D341Med (cell line): ENCODE measurements at regions not wholly inside any gene's neighbourhood (a gene's known extent, or its start where the extent isn't known, plus 50 kb on each side); places are given as distances from the start of the nearest gene placed in this dataset.
"Not testable (repeated sequence)": the region's sequence is repeated elsewhere in the genome, so short reads cannot be mapped to it uniquely, and the experiment has no call there.

Experiments
- DNase-seq: peaks from one replicate; pipeline ENCODE4 v3.0.0; 2012; ENCODE audit warnings: low spot score

DNA sequence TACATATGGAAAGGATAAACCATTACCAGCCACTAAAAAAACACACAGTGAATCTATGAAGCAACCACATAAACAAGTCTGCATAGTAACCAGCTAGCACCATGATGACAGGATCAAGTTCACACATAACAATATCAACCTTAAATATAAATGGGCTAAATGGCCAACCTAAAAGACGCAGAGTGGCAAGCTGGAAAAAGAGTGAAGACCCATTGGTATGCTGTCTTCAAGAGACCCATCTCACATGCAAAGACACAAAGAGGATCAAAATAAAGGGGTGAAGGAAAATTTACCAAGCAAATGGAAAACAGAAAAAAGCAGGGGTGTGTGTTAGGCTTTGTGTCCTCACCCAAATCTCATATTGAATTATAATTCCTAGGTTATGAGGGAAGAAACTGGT lies 909.2 kb downstream of the EPHA7 start:
- no peak for DNase-seq

DNA sequence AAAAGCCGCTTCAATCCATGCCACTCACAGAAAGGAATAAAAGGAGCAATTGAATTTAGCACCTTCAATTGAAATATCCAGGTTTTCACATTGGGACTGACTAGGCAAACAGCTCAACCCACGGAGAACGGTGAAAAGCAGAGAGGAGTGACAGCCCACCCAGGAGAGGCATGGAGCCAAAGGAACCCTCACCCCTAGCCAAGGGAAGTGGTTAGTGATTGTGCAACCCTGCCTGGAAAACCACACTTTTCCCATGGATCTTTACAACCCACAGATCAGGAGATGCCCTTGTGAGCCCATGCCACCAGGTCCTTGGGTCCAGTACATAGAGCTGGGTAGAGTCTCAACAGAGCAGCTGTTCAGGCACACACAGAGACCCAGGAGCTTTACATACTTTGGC lies 911.8 kb downstream of the EPHA7 start:
- no peak for DNase-seq

DNA sequence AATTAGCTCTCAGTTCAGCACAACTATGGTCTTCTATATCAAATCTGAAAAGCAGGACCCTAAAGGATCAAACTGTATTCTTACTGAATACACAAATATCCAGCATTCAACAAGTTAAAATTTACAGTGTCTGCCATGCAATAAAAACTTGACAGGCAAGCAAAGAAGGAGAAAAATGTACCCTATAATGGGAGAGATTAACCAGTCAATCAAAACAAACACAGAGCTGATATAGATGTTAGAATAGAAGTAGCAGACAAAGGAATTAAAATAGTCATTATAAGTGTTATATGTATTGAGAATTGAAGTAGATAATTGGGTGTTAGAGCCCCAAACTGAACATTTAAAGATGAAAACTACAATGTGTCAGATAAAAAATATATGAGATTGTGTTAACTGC lies 914.9 kb downstream of the EPHA7 start:
- no peak for DNase-seq

DNA sequence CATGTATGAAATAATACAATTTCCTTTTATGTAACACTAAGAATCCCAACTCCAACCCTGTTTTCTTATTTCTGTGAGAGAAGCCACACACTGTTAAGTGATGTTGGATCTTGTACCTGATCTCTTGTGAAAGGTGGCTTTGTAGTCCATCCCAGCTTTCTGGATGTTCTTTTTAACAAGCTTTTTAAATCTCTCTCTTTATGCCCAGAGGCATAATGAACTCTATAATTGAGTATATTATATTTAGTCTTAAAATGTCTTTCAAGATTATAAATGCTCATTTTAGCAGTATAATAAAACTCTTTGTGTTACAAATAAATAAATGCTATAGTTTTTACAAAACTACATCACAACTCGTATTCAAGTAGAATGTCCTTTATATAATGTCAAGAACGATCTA lies 922.1 kb downstream of the EPHA7 start:
- no peak for DNase-seq

GRCh38 chr6:92496527-92496926 lies 922.8 kb downstream of the EPHA7 start:
- no peak for DNase-seq

GRCh38 chr6:92495242-92495641 lies 924.1 kb downstream of the EPHA7 start:
- DNase-seq = no peak

GRCh38 chr6:92485487-92485886 lies 933.9 kb downstream of the EPHA7 start:
- DNase-seq = no peak

GRCh38 chr6:92479831-92480230 lies 939.5 kb downstream of the EPHA7 start:
- DNase-seq = no peak

DNA sequence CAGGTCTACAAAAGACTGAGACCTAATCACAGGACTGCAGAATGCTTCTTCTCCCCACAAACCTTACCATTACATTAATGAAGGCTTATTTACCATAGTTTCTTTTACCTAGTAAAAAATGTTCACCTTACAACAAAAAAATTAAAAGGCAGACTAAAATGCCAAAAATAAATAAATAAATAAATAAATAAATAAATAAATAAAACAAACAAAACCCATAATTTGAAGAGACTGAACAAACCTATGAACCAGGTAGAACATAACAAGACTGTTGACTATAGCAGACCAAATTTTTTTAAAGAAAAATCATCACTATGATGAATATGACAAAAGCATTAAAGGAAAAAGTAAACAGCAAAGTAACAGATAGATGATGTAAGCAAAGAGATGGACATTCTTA lies 946.3 kb downstream of the EPHA7 start:
- no peak for DNase-seq

DNA sequence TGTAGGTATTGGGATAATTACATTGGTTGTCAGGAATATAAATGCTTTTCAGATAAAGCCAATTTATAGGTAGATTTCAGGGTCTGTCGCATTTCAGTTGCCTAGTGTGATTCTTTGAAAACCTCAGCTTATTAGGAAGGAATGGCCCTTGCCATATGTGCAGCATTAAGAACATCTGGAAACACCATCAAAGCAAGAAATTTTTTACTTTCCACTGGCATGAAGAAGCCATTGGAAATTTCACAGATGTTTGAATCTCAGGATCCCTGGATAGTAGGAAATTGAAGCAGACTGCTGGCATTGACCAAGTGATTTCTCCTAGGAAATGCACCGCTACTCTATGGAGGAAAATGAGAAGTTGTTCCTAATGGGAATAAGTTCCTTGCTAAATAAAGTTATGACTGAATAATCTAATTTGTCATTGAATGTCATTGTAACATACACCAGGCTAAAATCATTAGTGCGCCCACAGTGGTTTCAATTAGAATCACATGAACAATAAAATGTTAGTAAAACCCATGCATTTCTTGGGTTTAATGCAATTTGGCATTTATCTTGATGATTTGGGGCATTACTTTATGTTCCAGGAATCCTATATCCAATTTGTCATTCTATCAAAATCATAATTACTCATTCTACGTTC lies 950.1 kb downstream of the EPHA7 start:
- DNase-seq = no peak

- DNase-seq = no peak
Observed at GRCh38 chr6:92468066-92468465, 951.3 kb downstream of the EPHA7 start.

- peak; percentile 21 for DNase-seq
Observed at GRCh38 chr6:92460133-92460532, 959.2 kb downstream of the EPHA7 start.

- no peak for DNase-seq
Observed at GRCh38 chr6:92459606-92460005, 959.8 kb downstream of the EPHA7 start.

- DNase-seq = no peak
Observed at GRCh38 chr6:92446052-92446451, 973.3 kb downstream of the EPHA7 start.

DNA sequence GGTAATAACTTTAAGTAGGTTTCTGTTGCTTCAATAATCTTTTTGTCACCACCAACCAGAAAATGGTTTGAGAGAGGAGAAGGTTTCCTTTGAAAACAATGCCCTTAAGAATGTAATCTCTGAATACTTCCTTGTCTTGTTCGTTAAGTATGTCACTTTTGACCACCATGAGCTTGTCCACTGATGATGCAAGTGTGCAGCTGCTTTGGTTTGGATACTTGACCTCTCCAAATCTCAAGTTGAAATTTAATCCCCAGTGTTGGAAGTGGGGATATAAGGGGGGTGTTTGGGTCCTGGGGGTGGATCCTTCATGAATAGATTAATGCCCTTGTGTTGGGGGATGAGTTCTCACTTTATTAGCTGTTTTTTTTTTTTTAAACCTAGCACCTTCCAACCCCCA lies 985.4 kb downstream of the EPHA7 start:
- DNase-seq = no peak

GRCh38 chr6:92431502-92431901 lies 987.9 kb downstream of the EPHA7 start:
- no peak for DNase-seq

- DNase-seq = no peak
Observed at GRCh38 chr6:92428448-92428847, 990.9 kb downstream of the EPHA7 start.

DNA sequence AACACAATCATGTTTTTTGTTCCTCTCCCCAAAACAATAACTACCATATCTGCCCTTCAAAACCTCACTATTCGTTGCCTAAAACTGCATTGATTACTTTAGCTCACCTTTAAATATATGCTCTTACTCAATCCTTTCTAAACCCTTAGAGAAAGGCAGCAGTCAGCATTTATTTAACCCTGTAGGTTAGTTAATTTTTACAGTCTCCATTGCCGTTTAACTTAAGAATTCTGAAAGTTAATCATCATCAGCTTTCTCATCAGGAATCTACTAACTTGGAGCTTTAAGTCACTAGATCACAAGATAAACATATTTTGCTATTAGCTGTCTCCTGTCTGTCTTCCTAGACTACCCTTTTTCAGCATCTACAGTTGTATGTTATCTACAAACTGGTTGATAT lies 991.9 kb downstream of the EPHA7 start:
- DNase-seq = no peak

GRCh38 chr6:92415656-92416055 lies 1003.7 kb downstream of the EPHA7 start:
- DNase-seq = no peak

DNA sequence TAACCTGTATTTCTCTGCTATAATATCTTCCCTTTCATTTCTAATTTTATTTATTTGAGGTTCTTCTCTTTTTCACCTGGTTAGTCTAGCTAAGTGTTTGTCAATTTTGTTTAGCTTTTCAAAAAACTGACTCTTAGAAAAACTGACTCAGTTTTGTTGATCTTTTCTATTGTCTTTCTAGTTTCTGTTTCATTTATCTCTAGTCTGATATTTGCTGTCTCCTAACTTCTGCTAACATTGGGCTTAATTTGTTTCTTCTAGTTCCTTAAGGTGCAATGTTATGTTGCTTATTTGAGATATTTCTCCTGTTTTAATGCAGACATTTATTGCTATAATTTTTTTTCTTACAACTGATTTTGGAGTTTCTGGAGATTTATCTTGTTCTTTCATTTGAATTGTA lies 1011.0 kb downstream of the EPHA7 start:
- no peak for DNase-seq

DNA sequence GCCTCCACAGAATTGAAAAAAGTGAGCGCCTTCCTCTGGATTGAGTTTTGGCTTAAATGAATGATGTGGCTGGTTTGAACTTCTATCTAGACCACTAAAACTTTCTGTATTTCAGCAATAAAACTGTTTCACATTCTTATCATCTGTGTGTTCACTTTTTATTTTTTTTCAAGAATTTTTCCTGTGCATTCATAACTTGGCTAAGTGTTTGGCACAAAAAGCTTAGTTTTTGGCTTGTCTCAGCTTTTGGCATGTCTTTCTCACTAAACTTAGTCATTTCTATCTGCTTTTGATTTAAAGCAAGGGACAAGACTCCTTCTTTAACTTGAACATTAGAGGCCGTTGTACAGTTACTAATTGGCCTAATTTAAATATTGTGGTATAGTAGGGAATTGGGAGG lies 1015.1 kb downstream of the EPHA7 start:
- DNase-seq = no peak

- DNase-seq = no peak
Observed at GRCh38 chr6:92399911-92400310, 1019.4 kb downstream of the EPHA7 start.

- DNase-seq = not testable (repeated sequence)
Observed at GRCh38 chr6:92388706-92389105, 1030.7 kb downstream of the EPHA7 start.

DNA sequence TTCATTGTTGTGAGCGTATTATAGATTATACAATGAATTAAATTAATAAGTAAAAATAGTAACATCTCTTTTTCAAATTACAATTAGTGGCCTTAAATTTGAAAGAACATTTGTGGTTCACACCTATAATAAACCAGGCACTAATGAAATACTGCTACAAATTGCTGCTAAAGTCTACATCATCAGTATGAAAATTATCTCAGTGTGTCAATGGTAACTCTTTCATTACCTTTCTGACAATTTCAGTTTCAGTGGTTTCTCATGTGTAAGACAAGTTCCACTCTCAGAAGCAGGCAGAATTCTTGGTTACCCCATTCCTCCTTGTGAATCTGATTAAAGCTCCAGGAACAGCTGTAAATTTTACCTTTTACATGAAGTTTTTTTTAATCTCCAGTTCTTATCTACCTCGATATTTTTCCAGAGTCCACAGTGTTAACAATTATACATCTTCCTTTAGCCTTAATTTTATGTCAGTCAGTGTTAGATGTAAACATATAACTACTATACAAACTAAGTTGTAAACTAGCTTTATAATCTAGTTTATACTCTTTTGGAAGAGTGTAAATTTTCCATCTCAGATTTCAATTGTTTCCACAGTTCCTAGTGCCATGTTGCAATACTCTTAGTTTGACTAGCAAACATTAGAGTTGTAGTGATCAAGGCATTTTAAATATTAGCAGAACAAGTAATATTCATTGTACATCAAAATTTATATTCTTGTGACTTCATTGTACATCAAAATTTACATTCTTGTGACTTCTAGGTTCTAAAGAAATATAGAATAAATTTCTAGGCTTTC lies 1038.4 kb downstream of the EPHA7 start:
- DNase-seq = no peak
